CD14-positive monocyte (primary cell): ENCODE measurements at regions not wholly inside any gene's neighbourhood (a gene's known extent, or its start where the extent isn't known, plus 50 kb on each side); places are given as distances from the start of the nearest gene placed in this dataset.

Source experiments
- DNase-seq, 3 donors: peaks; one replicate each; pipeline ENCODE4 v3.0.0-alpha.2; 2011 to 2022
- H2AFZ ChIP-seq: 2 replicates; pipeline ENCODE4 v1.6.0; 2012; ENCODE audit warnings: mild to moderate bottlenecking, low read depth, low read length, inconsistent platforms; ENCODE audit not compliant: insufficient read depth, poor library complexity, severe bottlenecking
- H3K27ac ChIP-seq, 2 donors: 1 replicate in 1 of 2; 2 replicates in 1 of 2; pipeline ENCODE4 v1.5.1; 2012 to 2013; ENCODE audit warnings: low read length in 2 of 2, control low read depth in 1 of 2, inconsistent platforms in 1 of 2, low read depth in 1 of 2, mild to moderate bottlenecking in 1 of 2
- H3K27me3 ChIP-seq, 2 donors: one replicate each; pipeline versions ENCODE4 v1.6.0 to v1.6.1; 2011 to 2013; ENCODE audit warnings: low read length in 2 of 2; ENCODE audit not compliant: control insufficient read depth in 2 of 2, insufficient read depth in 2 of 2
- H3K36me3 ChIP-seq, 2 donors: replicated peaks in 1 of 2; 1 replicate in 1 of 2; 2 replicates in 1 of 2; pipeline versions ENCODE4 v1.5.1 to v1.6.1; 2012 to 2013; ENCODE audit warnings: low read length in 2 of 2, control low read depth in 1 of 2, inconsistent platforms in 1 of 2, mild to moderate bottlenecking in 1 of 2; ENCODE audit not compliant: insufficient read depth in 2 of 2, control insufficient read depth in 1 of 2
- H3K4me1 ChIP-seq, 2 donors: 1 replicate in 1 of 2; 2 replicates in 1 of 2; pipeline versions ENCODE4 v1.5.1 to v1.6.1; 2012 to 2013; ENCODE audit warnings: low read length in 2 of 2, control low read depth in 1 of 2, inconsistent platforms in 1 of 2, mild to moderate bottlenecking in 1 of 2, moderate library complexity in 1 of 2; ENCODE audit not compliant: insufficient read depth in 2 of 2, control insufficient read depth in 1 of 2
- H3K4me2 ChIP-seq: replicated peaks from 2 replicates; pipeline ENCODE3; 2012; ENCODE audit warnings: low read length, moderate library complexity, mild to moderate bottlenecking; ENCODE audit not compliant: poor library complexity, severe bottlenecking; ENCODE audit errors: extremely low read depth
- H3K4me3 ChIP-seq, 3 experiments: fragments of 200-600 bp in 1 of 3; sonication (generic) in 1 of 3; replicated peaks in 1 of 3; 1 replicate in 2 of 3; 2 replicates in 1 of 3; pipeline ENCODE4 v1.5.1; 2011 to 2013; ENCODE audit warnings: low read length in 3 of 3, mild to moderate bottlenecking in 3 of 3, control low read depth in 2 of 3, low read depth in 2 of 3, inconsistent platforms in 1 of 3, moderate library complexity in 1 of 3
- H3K79me2 ChIP-seq: 2 replicates; pipeline ENCODE4 v1.6.0; 2012; ENCODE audit warnings: mild to moderate bottlenecking, control low read depth, inconsistent platforms, low read length, moderate library complexity; ENCODE audit not compliant: insufficient read depth
- H3K9ac ChIP-seq: 2 replicates; pipeline ENCODE4 v1.6.0; 2017; ENCODE audit warnings: low read length, mild to moderate bottlenecking; ENCODE audit not compliant: insufficient read depth, poor library complexity, severe bottlenecking
- H3K9me3 ChIP-seq, 2 donors: replicated peaks in 1 of 2; 1 replicate in 1 of 2; 2 replicates in 1 of 2; pipeline versions ENCODE4 v1.5.1 to v1.6.1; 2012 to 2013; ENCODE audit warnings: low read length in 2 of 2, control low read depth in 1 of 2; ENCODE audit not compliant: control insufficient read depth in 1 of 2, insufficient read depth in 1 of 2
- H4K20me1 ChIP-seq: 2 replicates; pipeline ENCODE4 v1.6.0; 2012; ENCODE audit warnings: mild to moderate bottlenecking, low read length, control low read depth, moderate library complexity; ENCODE audit not compliant: insufficient read depth
- H3K27ac Mint-ChIP-seq, 7 donors: one replicate each; pipeline ENCODE4 v1.8.0; 2020; ENCODE audit warnings: mild to moderate bottlenecking in 7 of 7, mixed read lengths in 7 of 7, moderate library complexity in 6 of 7, inconsistent platforms in 2 of 7
- H3K27me3 Mint-ChIP-seq, 3 donors: one replicate each; pipeline ENCODE4 v1.8.0; 2021 to 2022; ENCODE audit warnings: low read depth in 3 of 3, mild to moderate bottlenecking in 3 of 3, mixed read lengths in 3 of 3, moderate library complexity in 3 of 3, inconsistent platforms in 1 of 3
- H3K36me3 Mint-ChIP-seq, 2 donors: one replicate each; pipeline ENCODE4 v1.8.0; 2020; ENCODE audit warnings: mixed read lengths in 2 of 2, inconsistent platforms in 1 of 2, mild to moderate bottlenecking in 1 of 2
- H3K4me1 Mint-ChIP-seq: one replicate; pipeline ENCODE4 v1.8.0; 2020; ENCODE audit warnings: mild to moderate bottlenecking, mixed read lengths
- H3K4me3 Mint-ChIP-seq, 2 donors: one replicate each; pipeline ENCODE4 v1.8.0; 2020; ENCODE audit warnings: mild to moderate bottlenecking in 2 of 2, mixed read lengths in 2 of 2, moderate library complexity in 1 of 2
- H3K9me3 Mint-ChIP-seq, 7 donors: one replicate each; pipeline ENCODE4 v1.8.0; 2020 to 2022; ENCODE audit warnings: mixed read lengths in 7 of 7, mild to moderate bottlenecking in 6 of 7, moderate library complexity in 6 of 7, inconsistent platforms in 2 of 7
- CTCF ChIP-seq: fragments of 200-600 bp; IDR thresholded peaks from one replicate; pipeline ENCODE4 v1.8.0; 2022; ENCODE audit warnings: antibody characterized with exemption, mild to moderate bottlenecking
- WGBS: methylation state at CpG from one replicate; pipeline ENCODE4 v1.1.5; 2013; ENCODE audit warnings: missing lambda C conversion rate; ENCODE audit not compliant: insufficient coverage; 5-methylcytosine and 5-hydroxymethylcytosine counted together
- intact Hi-C, 2 donors: fragments of 100-400 bp; cut with micrococcal nuclease; formaldehyde crosslinking; loops; one replicate each; pipeline versions ENCODE4 v1.15.0 to v1.15.1; 2023

GRCh38 chr6:149149653-149150052 lies 167.9 kb upstream of the TAB2 start:
- Mint-ChIP-seq H3K4me1 (peaks cover 51% of the 10 kb centered on the region), H3K27me3 (peaks cover 0 to 4% (median 0%) of the 10 kb centered on the region in 3 donors), H3K27ac (no peak overlapping the region), H3K9me3 (peaks cover 0 to 3% (median 0%) of the 10 kb centered on the region in 7 donors), H3K36me3 (peaks cover 0 to 3% of the 10 kb centered on the region in 2 donors), H3K4me3 (no peak overlapping the region)
- H3K79me2 ChIP-seq = no peaks in the 10 kb centered on the region
- no peak for TF ChIP-seq CTCF
- no peak overlapping the region for H3K9ac ChIP-seq
- no peak overlapping the region for H3K4me2 ChIP-seq
- H3K36me3 ChIP-seq = no peaks in the 10 kb centered on the region
- H3K9me3 ChIP-seq = no peaks in the 10 kb centered on the region
- H4K20me1 ChIP-seq = no peaks in the 10 kb centered on the region
- peaks cover 35 to 36% of the 10 kb centered on the region in 2 donors for H3K4me1 ChIP-seq
- H3K27me3 ChIP-seq = no peaks in the 10 kb centered on the region
- WGBS = 100% methylated on average over 2 of the region's 2 CpGs
- DNase-seq = no peak
- no peak overlapping the region for H3K27ac ChIP-seq
- no peak overlapping the region for H2AFZ ChIP-seq
- intact Hi-C loops = no loop called here
- H3K4me3 ChIP-seq = no peak overlapping the region

GRCh38 chr6:149150301-149150700 lies 167.2 kb upstream of the TAB2 start:
- intact Hi-C loops = no loop called here
- Histone ChIP-seq H3K4me2 (no peak overlapping the region), H3K36me3 (no peaks in the 10 kb centered on the region), H2AFZ (no peak overlapping the region), H3K27ac (no peak overlapping the region), H3K4me3 (no peak overlapping the region), H3K27me3 (no peaks in the 10 kb centered on the region), H3K9me3 (no peaks in the 10 kb centered on the region), H3K4me1 (peaks cover 36 to 38% of the 10 kb centered on the region in 2 donors), H3K79me2 (no peaks in the 10 kb centered on the region), H4K20me1 (no peaks in the 10 kb centered on the region), H3K9ac (no peak overlapping the region)
- no peak overlapping the region for H3K27ac Mint-ChIP-seq
- H3K27me3 Mint-ChIP-seq = peaks cover 0 to 4% (median 0%) of the 10 kb centered on the region in 3 donors
- peaks cover 0 to 3% of the 10 kb centered on the region in 2 donors for H3K36me3 Mint-ChIP-seq
- H3K4me3 Mint-ChIP-seq = no peak overlapping the region
- H3K4me1 Mint-ChIP-seq = peaks cover 52% of the 10 kb centered on the region
- DNase-seq = no peak
- H3K9me3 Mint-ChIP-seq = peaks cover 0 to 3% (median 0%) of the 10 kb centered on the region in 7 donors
- TF ChIP-seq CTCF = no peak
- 100% methylated on average over 2 of the region's 4 CpGs for WGBS
